ENCODE measurements at regions not wholly inside any gene's neighbourhood (a gene's known extent, or its start where the extent isn't known, plus 50 kb on each side); places are given as distances from the start of the nearest gene placed in this dataset.

DNA sequence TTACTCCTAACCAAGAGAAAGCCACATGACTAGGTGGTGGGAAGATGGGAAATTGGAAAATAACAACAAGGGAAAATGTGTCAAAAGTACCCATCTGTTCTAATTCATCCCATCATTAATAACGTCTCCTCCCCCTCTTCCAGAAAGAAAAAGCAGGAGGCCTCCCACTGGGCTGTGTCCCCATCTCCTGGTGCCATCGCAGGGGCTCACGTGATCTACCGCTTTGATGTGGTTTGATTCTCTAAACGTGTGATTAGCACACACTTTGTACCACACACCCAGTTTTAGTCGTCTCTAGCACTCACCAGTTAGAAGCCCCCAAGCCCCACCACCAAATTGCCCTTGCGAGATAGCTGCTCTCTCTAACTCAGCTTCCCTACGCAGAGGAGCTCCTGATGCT is 353.6 kb downstream of the RRAGC start:
- TF ChIP-seq, protein P1, sequence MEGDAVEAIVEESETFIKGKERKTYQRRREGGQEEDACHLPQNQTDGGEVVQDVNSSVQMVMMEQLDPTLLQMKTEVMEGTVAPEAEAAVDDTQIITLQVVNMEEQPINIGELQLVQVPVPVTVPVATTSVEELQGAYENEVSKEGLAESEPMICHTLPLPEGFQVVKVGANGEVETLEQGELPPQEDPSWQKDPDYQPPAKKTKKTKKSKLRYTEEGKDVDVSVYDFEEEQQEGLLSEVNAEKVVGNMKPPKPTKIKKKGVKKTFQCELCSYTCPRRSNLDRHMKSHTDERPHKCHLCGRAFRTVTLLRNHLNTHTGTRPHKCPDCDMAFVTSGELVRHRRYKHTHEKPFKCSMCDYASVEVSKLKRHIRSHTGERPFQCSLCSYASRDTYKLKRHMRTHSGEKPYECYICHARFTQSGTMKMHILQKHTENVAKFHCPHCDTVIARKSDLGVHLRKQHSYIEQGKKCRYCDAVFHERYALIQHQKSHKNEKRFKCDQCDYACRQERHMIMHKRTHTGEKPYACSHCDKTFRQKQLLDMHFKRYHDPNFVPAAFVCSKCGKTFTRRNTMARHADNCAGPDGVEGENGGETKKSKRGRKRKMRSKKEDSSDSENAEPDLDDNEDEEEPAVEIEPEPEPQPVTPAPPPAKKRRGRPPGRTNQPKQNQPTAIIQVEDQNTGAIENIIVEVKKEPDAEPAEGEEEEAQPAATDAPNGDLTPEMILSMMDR (IDR thresholded peaks at IDR 0.05; ENCODE audit: low read depth, low read length, poor library complexity, severe bottlenecking): no peak
- TF ChIP-seq EZH2phosphoT487 (IDR thresholded peaks at IDR 0.05; ENCODE audit: borderline replicate concordance, low read length): no peak

Data from DOHH2 (cell line).